Left lung (tissue), 4 donors: ENCODE measurements at regions not wholly inside any gene's neighbourhood (a gene's known extent, or its start where the extent isn't known, plus 50 kb on each side); places are given as distances from the start of the nearest gene placed in this dataset.
A peak's percentile ranks its signal among the peaks of the same experiment; 100 is the strongest.

Experiments
- ATAC-seq: fragments of 200-7000 bp; cut with Tn5 transposase; one replicate; pipeline ENCODE4 v1.9.1; 2020; ENCODE audit warnings: moderate library complexity
- DNase-seq, 4 donors: peaks; one replicate each; pipeline ENCODE4 v3.0.0-alpha.2; 2013 to 2020
- H3K27ac ChIP-seq, 2 donors: fragments of 200-600 bp; sonication (generic) in 1 of 2; one replicate each; pipeline versions ENCODE4 v1.5.0 to v1.8.0; 2020 to 2021
- H3K27me3 ChIP-seq, 2 donors: fragments of 200-600 bp; sonication (generic) in 1 of 2; one replicate each; pipeline versions ENCODE4 v1.5.0 to v1.8.0; 2020 to 2021
- H3K36me3 ChIP-seq, 2 donors: fragments of 200-600 bp; sonication (generic) in 1 of 2; one replicate each; pipeline versions ENCODE4 v1.5.0 to v1.8.0; 2020 to 2021
- H3K4me1 ChIP-seq, 2 donors: fragments of 200-600 bp; one replicate each; pipeline ENCODE4 v1.8.0; 2021
- H3K4me3 ChIP-seq, 2 donors: fragments of 200-600 bp; sonication (generic) in 1 of 2; one replicate each; pipeline versions ENCODE4 v1.5.0 to v1.8.0; 2020 to 2021; ENCODE audit warnings: mild to moderate bottlenecking in 1 of 2
- H3K9me3 ChIP-seq, 2 donors: fragments of 200-600 bp; sonication (generic) in 1 of 2; one replicate each; pipeline versions ENCODE4 v1.5.0 to v1.8.0; 2020 to 2021
- intact Hi-C, 2 donors: fragments of 100-400 bp; cut with DNase I; formaldehyde crosslinking; loops; one replicate each; pipeline versions ENCODE4 v1.11.2 to v1.14.2; 2022
- TF ChIP-seq, protein P1 (sequence below), 2 donors: fragments of 200-600 bp; sonication (generic) in 1 of 2; IDR thresholded peaks; one replicate each; pipeline versions ENCODE4 v1.5.0 to v1.8.0; 2021; ENCODE audit warnings: antibody characterized with exemption in 2 of 2
- donor health status: DM: no; HTN: yes; CAD: no.
- donor health status: DM: no; HTN: no; CAD: no.

DNA sequence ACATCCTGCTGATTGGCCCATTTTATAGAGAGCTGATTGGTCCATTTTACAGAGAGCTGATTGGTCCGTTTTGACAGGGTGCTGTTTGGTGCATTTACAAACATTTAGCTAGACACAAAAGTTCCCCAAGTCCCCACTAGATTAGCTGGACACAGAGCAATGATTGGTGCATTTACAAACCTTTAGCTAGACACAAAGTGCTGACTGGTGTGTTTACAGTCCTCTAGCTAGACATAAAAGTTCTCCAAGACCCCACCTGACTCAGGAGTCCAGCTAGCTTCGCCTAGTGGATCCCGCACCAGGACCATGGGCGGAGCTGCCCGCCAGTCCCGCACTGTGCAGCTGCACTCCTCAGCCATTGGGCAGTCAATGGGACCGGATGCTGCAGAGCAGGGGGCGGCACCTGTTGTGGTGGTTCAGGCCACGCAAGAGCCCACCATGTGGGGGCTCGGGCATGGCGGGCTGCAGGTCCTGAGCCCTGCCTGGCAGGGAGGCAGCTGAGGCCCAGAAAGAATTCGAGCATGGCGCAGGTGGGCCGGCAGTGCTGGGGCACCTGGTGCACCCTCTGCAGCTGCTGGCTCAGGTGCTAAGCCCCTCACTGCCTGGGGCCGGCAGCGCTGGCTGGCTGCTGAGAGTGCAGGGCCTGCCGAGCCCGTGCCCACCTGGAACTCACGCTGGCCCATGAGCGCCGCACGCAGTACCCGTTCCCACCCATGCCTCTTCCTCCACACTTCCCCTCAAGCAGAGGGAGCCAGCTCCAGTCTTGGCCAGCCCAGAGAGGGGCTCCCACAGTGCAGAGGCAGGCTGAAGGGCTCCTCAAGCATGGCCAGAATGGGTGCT is 713.2 kb upstream of the GYPC start:
- intact Hi-C loops = no loop called here
- DNase-seq (peak in 1 of 4 donors; percentile 59), ATAC-seq (no peak)
- no peaks in the 10 kb centered on the region for H3K27me3 ChIP-seq
- no peaks in the 10 kb centered on the region for H3K4me1 ChIP-seq
- TF ChIP-seq, protein P1, sequence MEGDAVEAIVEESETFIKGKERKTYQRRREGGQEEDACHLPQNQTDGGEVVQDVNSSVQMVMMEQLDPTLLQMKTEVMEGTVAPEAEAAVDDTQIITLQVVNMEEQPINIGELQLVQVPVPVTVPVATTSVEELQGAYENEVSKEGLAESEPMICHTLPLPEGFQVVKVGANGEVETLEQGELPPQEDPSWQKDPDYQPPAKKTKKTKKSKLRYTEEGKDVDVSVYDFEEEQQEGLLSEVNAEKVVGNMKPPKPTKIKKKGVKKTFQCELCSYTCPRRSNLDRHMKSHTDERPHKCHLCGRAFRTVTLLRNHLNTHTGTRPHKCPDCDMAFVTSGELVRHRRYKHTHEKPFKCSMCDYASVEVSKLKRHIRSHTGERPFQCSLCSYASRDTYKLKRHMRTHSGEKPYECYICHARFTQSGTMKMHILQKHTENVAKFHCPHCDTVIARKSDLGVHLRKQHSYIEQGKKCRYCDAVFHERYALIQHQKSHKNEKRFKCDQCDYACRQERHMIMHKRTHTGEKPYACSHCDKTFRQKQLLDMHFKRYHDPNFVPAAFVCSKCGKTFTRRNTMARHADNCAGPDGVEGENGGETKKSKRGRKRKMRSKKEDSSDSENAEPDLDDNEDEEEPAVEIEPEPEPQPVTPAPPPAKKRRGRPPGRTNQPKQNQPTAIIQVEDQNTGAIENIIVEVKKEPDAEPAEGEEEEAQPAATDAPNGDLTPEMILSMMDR (IDR thresholded peaks at IDR 0.05) = no peak
- H3K27ac ChIP-seq = no peak overlapping the region
- peaks cover 0 to 42% of the 10 kb centered on the region in 2 donors for H3K9me3 ChIP-seq
- H3K36me3 ChIP-seq = no peaks in the 10 kb centered on the region
- no peak overlapping the region for H3K4me3 ChIP-seq

DNA sequence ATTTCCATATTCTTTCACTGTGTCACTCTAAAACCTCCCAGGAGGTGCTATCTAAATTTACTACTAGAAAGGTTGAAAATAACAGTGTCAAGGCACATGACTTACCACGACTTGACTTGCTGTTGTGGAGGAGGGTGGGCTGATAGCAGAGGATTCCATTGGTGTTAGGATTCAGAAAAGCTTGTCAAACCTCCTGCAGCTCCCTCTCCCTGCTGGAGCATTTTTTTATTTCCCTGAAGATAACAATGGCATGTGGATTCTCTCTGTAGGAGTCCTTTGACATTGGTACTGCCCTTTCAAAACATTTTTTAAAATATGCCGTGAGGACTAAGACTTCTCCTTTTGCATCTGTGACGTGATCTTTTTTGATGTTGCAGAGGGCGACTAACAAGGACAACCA is 696.9 kb upstream of the GYPC start:
- Histone ChIP-seq H3K4me1 (no peaks in the 10 kb centered on the region), H3K4me3 (no peak overlapping the region), H3K9me3 (peaks cover 0 to 3% of the 10 kb centered on the region in 2 donors), H3K36me3 (no peaks in the 10 kb centered on the region), H3K27ac (no peak overlapping the region), H3K27me3 (no peaks in the 10 kb centered on the region)
- intact Hi-C loops = no loop called here
- DNase-seq (no peak), ATAC-seq (no peak)
- TF ChIP-seq, protein P1 (IDR thresholded peaks at IDR 0.05) = no peak

DNA sequence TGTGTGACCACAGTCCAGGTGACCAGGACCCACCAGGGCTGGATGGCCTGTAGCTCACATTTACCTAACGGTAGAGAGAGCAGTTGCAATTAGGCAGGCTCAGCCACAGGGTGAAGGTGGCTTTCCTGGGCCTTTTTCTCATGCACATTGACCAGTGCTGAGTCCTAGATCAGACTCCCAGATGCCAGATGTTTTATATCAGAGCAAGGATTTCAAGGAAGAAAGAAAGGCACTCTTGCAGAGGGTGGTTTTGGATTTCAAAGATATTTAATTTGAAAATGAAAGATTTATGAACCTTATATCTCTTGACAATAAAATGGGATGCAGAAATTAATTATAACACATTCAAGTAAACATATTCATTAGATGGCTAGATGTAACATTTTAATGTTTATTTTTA is 694.2 kb upstream of the GYPC start:
- Histone ChIP-seq H3K27ac (no peak overlapping the region), H3K36me3 (no peaks in the 10 kb centered on the region), H3K4me1 (no peaks in the 10 kb centered on the region), H3K27me3 (no peaks in the 10 kb centered on the region), H3K4me3 (no peak overlapping the region), H3K9me3 (no peaks in the 10 kb centered on the region)
- intact Hi-C loops = no loop called here
- DNase-seq (peak in 1 of 4 donors; percentile 6), ATAC-seq (no peak)
- TF ChIP-seq, protein P1 (IDR thresholded peaks at IDR 0.05) = no peak

DNA sequence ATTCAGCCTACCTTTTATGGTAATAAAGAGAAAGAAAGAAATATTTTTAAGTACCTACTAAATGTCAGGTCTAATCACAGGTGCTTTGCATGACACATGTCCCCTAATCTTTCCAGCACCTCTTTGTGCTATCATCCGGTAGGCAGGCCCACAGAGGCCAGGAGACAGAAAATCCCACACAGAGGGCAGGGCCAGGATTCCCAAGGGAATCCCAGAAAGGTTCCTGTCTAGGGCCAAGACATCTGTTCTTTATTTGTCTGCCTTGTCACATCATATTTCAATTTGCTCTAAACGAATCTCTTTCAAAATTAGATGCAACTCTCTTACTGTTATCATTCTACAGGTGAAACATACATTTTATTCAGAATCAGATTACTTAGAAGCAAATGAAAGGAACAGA is 676.1 kb upstream of the GYPC start:
- Histone ChIP-seq H3K9me3 (no peaks in the 10 kb centered on the region), H3K27ac (no peak overlapping the region), H3K4me1 (no peaks in the 10 kb centered on the region), H3K27me3 (no peaks in the 10 kb centered on the region), H3K36me3 (no peaks in the 10 kb centered on the region), H3K4me3 (no peak overlapping the region)
- TF ChIP-seq, protein P1 (IDR thresholded peaks at IDR 0.05) = no peak
- ATAC-seq (no peak), DNase-seq (no peak)
- intact Hi-C loops = no loop called here

DNA sequence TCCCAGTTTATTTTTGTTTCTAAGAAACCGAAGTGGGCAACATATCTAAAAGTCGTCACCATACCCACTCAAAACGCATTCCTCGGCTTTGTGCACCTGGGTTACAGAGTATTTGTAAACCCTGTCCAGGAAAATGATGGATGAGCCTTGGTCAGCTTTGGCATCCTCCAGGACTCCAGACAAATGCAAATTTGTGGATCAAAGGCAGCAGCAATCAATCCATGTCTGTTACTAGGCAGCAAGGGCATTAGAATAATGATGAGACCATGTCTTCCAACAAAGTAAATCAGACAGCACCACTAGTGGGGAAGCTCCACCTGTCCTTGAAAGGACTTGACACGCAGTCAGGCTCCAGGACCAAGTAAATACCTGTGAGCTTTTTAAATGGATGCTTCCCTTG is 672.6 kb upstream of the GYPC start:
- TF ChIP-seq, protein P1 (IDR thresholded peaks at IDR 0.05) = no peak
- Histone ChIP-seq H3K27me3 (no peaks in the 10 kb centered on the region), H3K9me3 (no peaks in the 10 kb centered on the region), H3K4me3 (no peak overlapping the region), H3K36me3 (no peaks in the 10 kb centered on the region), H3K4me1 (no peaks in the 10 kb centered on the region), H3K27ac (no peak overlapping the region)
- DNase-seq (no peak), ATAC-seq (no peak)
- intact Hi-C loops = no loop called here
